ENCODE measurements at regions not wholly inside any gene's neighbourhood (a gene's known extent, or its start where the extent isn't known, plus 50 kb on each side); places are given as distances from the start of the nearest gene placed in this dataset.

- no peak for TF ChIP-seq POU5F1 (IDR thresholded peaks at IDR 0.05; ENCODE audit: low read depth, low read length)
- TF ChIP-seq ATF3 (IDR thresholded peaks at IDR 0.05; ENCODE audit: insufficient read depth, low read depth, low read length): no peak
- TF ChIP-seq RNF2 (IDR thresholded peaks at IDR 0.05; ENCODE audit: borderline replicate concordance, low read depth, low read length, missing control alignments, poor library complexity, severe bottlenecking): no peak
- no peak for TF ChIP-seq E2F6 (IDR thresholded peaks at IDR 0.05)
- TF ChIP-seq RXRA (IDR thresholded peaks at IDR 0.05; ENCODE audit: insufficient read depth, low read depth, low read length): no peak
- no peak for TF ChIP-seq BACH1 (IDR thresholded peaks at IDR 0.05; ENCODE audit: low read length)
- TF ChIP-seq GABPA (IDR thresholded peaks at IDR 0.05; ENCODE audit: borderline replicate concordance, insufficient read depth, low read length): no peak
- no peak for TF ChIP-seq NRF1 (IDR thresholded peaks at IDR 0.05; ENCODE audit: low read depth, low read length)
- TF ChIP-seq CREB1 (IDR thresholded peaks at IDR 0.05): no peak
- no peak for TF ChIP-seq SUZ12 (IDR thresholded peaks at IDR 0.05; ENCODE audit: low read length)
- TF ChIP-seq FOSL1 (IDR thresholded peaks at IDR 0.05; ENCODE audit: insufficient read depth, low read depth, low read length): no peak
Observed at GRCh38 chr9:102273952-102274351, 535.5 kb upstream of the GRIN3A start (continued).

Data from H1 (cell line).